NOMO-1 (cell line): ENCODE measurements at regions not wholly inside any gene's neighbourhood (a gene's known extent, or its start where the extent isn't known, plus 50 kb on each side); places are given as distances from the start of the nearest gene placed in this dataset.
"Not testable (repeated sequence)": the region's sequence is repeated elsewhere in the genome, so short reads cannot be mapped to it uniquely, and the experiment has no call there.

Source experiments
- DNase-seq, 2 experiments: peaks; one replicate each; lab custom pipeline; 2025; ENCODE audit not compliant: unreplicated experiment in 2 of 2; lab: John Stamatoyannopoulos, UW

GRCh38 chr2:83817511-83817910 is 641.6 kb downstream of the SUCLG1 start:
- DNase-seq, result peak in 1 of 2 experiments; percentile 52

GRCh38 chr2:83808878-83809277 is 650.2 kb downstream of the SUCLG1 start:
- DNase-seq, result no peak

- no peak for DNase-seq
Measured at GRCh38 chr2:83802604-83803003, 656.5 kb downstream of the SUCLG1 start.

DNA sequence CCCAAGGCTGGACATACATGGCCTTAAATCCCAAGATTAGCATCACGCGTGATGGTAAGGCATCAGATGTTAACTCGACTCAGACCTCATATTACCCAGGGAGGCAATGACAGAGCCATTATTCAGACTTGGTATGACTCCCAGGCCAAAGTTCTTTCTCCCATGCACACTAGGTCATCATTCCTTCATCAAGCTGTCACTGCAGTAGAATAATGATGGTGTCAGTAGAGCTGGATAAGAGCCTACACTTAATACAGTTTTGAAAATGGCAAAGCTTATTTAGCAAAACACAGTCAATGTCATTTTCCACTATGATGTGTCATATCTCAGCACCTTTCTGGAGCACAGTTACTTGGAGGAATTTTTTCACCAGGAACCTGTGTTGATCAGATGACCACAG is 663.3 kb downstream of the SUCLG1 start:
- DNase-seq, result no peak

- not testable (repeated sequence) for DNase-seq
Measured at GRCh38 chr2:83790467-83790866, 668.6 kb downstream of the SUCLG1 start.

GRCh38 chr2:83789674-83790073 is 669.4 kb downstream of the SUCLG1 start:
- DNase-seq, result not testable (repeated sequence)

DNA sequence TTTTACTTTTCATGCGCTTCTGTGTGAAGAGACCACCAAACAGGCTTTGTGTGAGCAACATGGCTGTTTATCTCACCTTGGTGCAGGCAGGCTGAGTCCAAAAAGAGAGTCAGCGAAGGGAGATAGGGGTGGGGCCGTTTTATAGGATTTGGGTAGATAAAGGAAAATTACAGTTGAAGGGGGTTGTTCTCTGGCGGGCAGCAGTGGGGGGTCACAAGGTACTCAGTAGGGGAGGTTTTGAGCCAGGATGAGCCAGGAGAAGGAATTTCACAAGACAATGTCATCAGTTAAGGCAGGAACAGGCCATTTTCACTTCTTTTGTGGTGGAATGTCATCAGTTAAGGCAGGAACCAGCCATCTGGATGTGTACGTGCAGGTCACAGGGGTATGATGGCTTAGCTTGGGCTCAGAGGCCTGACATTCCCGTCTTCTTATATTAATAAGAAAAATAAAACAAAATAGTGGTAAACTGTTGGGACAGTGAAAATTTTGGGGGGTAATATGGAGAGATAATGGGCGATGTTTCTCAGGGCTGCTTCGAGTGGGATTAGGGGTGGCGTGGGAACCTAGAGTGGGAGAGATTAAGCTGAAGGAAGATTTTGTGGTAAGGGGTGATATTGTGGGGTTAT is 670.0 kb downstream of the SUCLG1 start:
- not testable (repeated sequence) for DNase-seq

DNA sequence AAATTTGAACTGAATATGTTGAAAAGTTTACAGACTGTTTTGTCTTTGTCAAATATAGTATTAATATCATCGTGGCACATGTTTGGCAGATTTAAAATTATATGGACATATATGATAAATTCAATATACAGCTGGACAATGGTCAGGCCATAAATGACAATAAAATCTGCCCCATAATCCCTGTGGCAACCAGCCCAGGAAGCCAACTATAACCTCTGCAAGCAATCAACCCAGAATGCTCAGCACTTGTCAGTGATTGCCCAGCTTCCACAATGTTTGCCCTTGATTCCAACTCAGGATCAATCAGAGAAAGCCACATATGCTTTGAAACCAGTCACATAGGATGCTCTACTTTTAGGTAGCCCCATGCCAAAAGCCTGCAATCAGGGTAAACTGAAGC is 671.9 kb downstream of the SUCLG1 start:
- DNase-seq, result no peak

DNA sequence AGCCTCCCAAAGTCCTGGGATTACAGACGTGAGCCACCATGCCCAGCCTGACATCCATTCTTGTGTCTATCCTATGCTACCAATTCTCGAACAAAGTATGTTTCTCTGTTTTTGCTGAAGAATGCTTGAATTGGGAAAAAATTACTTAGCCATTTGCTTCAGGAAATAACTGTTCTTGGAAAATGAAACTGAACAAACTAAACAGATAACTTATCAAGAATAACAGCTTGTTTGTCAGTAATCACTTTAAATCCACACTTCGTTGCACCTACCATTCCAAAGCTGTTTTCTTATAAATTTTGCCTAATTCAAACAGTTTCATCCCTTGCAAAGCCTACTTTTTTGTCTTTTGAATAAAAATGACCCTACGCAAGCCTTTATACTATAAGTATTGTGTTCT is 672.9 kb downstream of the SUCLG1 start:
- DNase-seq, result no peak

DNA sequence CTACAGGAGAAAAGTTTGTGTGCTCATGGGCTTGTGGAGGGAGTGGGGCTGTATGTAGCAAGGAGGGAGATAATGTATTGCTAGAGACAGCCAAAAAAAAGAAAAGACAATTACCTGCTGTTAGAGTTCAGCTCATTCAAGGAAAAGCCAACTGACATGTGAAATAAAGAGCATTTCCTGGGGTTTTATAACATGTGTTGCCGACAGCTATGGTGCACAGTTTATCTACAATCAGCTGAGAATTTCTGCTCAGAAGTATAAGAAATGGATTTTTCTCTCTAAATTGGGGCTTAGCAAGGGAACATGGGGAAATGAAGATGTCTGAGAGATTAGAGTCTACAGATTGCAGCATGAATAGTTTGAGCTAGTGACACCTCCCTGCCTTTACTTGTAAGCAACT is 674.1 kb downstream of the SUCLG1 start:
- no peak for DNase-seq

DNA sequence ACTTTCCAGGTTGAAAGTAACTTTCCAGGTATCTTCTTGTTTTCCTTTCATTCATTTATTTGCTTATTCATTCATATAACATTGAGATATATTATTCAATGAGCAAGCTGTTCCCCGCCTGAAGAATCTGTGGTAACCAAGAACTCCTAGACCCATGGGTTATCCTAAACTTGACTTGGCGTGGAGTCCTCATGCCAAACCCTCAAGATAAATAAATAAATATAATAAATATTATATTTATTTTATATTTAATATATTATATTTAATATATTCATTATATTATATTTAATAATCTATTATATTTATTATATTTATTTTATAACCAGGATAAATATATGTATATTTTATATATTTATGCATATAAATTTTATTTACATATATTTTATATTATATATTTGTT is 674.8 kb downstream of the SUCLG1 start:
- no peak for DNase-seq

- no peak for DNase-seq
Measured at GRCh38 chr2:83782122-83782521, 677.0 kb downstream of the SUCLG1 start.

DNA sequence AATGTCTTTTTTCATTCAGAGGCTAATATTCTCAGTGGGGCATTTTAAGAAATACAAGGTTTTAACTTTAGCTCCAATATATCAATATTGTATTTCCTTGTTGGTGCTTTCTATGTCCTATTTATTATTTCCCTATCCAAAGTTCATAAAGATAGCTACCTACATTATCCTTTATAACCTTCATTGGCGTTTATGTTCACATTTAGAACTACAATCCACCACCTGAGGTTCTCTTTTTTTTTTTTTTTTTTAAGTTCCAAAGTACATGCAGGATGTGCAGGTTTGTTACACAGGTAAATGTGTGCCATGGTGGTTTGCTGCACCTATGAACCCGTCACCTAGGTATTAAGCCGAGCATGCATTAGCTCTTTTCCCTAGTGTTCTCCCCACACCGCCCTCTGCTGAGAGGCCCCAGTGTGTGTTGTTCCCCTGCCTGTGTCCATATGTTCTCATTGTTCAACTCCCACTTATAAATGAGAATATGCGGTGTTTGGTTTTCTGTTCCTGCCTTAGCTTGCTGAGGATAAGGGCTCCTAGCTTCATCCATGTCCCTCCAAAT is 694.6 kb downstream of the SUCLG1 start:
- DNase-seq, result no peak

DNA sequence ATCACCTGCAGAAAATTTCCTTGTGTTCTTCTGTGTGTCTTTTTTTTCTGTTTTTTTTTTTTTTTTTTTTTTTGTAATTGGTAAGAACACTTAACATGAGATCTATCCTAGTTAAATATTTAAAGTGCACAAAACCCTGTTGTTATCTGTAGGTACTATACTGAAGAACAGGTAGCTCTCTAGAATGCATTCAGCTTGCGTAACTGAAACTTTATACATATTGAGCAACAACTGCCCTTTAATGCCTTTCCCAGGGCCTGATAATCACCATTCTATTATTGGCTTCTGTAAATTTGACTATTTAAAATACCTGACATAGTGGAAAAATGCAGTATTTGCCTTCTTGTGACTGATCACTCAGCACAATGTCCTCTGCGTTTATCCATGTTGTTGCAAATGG is 701.8 kb downstream of the SUCLG1 start:
- DNase-seq, result no peak

- DNase-seq, result no peak
Measured at GRCh38 chr2:83756219-83756618, 702.9 kb downstream of the SUCLG1 start.

DNA sequence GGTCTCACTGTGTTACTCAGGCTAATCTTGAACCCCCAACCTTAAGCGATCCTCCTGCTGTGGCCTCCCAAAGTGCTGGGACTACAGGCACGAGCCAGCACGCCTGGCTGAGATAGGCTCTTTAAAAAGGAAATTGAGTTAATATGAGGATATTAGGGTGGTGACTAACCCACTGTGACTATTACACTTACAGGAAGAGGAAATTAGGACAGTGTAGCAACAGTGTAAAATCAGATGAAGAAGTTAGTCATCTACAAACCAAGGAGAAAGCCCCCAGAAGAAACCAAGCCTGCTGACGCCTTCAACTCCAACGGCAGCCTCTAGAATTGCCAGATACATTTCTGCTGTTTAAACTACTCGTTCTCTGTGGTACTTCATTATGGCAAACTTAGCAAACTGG is 711.9 kb downstream of the SUCLG1 start:
- no peak for DNase-seq

- no peak for DNase-seq
Measured at GRCh38 chr2:83744855-83745254, 714.2 kb downstream of the SUCLG1 start.

GRCh38 chr2:83742117-83742782 is 716.8 kb downstream of the SUCLG1 start:
- DNase-seq, result no peak

- DNase-seq, result no peak
Measured at GRCh38 chr2:83730223-83730622, 728.9 kb downstream of the SUCLG1 start.

GRCh38 chr2:83725735-83726134 is 733.3 kb downstream of the SUCLG1 start:
- no peak for DNase-seq

DNA sequence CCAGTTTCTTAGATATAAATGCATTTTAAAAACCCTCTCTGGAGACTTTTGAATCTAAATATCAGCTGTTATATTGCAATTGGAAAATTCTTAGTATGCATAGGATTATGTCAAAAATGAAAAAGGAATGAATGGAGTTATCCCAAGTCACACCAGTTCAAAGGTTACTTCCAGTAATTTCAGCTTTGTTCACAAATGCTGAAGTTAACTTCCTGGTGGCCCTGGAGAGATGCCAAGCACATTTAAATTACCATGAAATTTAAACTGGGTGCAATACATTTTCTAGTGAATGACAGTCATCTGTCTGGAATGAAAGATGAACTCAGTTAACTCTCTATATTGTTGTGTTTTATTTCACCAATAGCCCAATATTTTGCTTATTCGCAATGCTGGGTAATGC is 753.9 kb downstream of the SUCLG1 start:
- DNase-seq, result no peak

DNA sequence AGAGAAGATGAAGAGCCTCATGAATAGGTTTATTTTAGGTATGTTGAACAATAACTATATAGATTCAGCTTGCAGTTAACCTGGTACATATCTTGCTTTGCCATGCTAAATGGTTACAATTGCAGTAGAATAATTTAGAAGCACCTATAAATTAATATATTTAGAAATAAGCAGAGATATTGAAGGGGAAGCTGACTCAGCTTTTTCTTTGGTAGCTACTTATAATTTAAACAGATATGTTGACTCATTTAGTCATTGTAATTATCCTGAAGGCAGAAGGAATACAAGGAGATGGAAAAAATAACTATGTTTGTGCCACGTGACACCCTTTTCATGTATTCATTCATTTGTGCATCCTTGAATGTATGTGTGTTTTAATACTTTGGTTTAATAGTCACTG is 755.5 kb downstream of the SUCLG1 start:
- no peak for DNase-seq
